IMR-90 (cell line): ENCODE measurements at regions not wholly inside any gene's neighbourhood (a gene's known extent, or its start where the extent isn't known, plus 50 kb on each side); places are given as distances from the start of the nearest gene placed in this dataset.

Experiments used
- BHLHE40 ChIP-seq: fragments of 150-350 bp; IDR thresholded peaks from 2 replicates; pipeline ENCODE4 v1.6.1; 2016; ENCODE audit warnings: mild to moderate bottlenecking, low read depth, low read length
- CEBPB ChIP-seq: IDR thresholded peaks from 2 replicates; pipeline ENCODE4 v1.6.1; 2012; ENCODE audit warnings: low read depth, low read length, improper control_type of control experiment
- CHD1 ChIP-seq: IDR thresholded peaks from 2 replicates; pipeline ENCODE4 v1.6.1; 2012; ENCODE audit warnings: low read depth, low read length, improper control_type of control experiment
- FOS ChIP-seq: fragments of 150-350 bp; IDR thresholded peaks from 2 replicates; pipeline ENCODE4 v1.6.1; 2016; ENCODE audit warnings: low read depth, low read length
- MAFK ChIP-seq: IDR thresholded peaks from 2 replicates; pipeline ENCODE4 v1.6.1; 2012; ENCODE audit warnings: low read depth, low read length, improper control_type of control experiment
- MXI1 ChIP-seq: IDR thresholded peaks from 2 replicates; pipeline ENCODE4 v1.6.1; 2012; ENCODE audit warnings: low read depth, mild to moderate bottlenecking, low read length, moderate library complexity, borderline replicate concordance
- NFE2L2 ChIP-seq: fragments of 150-350 bp; IDR thresholded peaks from 2 replicates; pipeline ENCODE4 v1.6.1; 2016; ENCODE audit warnings: low read depth, mild to moderate bottlenecking, low read length
- POLR2A ChIP-seq: IDR thresholded peaks from 2 replicates; pipeline ENCODE4 v1.6.1; 2012; ENCODE audit warnings: mild to moderate bottlenecking, low read depth, low read length
- RAD21 ChIP-seq: IDR thresholded peaks from 2 replicates; pipeline ENCODE4 v1.6.1; 2012; ENCODE audit warnings: low read length, improper control_type of control experiment
- RCOR1 ChIP-seq: IDR thresholded peaks from 2 replicates; pipeline ENCODE4 v1.6.1; 2012; ENCODE audit warnings: mild to moderate bottlenecking, low read length, improper control_type of control experiment; ENCODE audit not compliant: insufficient replicate concordance
- RFX5 ChIP-seq: IDR thresholded peaks from 2 replicates; pipeline ENCODE4 v1.8.0; 2012; ENCODE audit warnings: low read depth, mild to moderate bottlenecking, low read length, moderate library complexity
- SMC3 ChIP-seq: fragments of 150-350 bp; IDR thresholded peaks from 2 replicates; pipeline ENCODE4 v1.6.1; 2016; ENCODE audit warnings: low read depth, mild to moderate bottlenecking, antibody characterized with exemption, low read length, moderate library complexity
- TF ChIP-seq, protein P1 (sequence below): conservative IDR thresholded peaks from 2 replicates; pipeline ENCODE4 v1.5.1; 2012; ENCODE audit warnings: mild to moderate bottlenecking, low read depth, low read length, improper control_type of control experiment
- TF ChIP-seq, protein P2 (sequence below): fragments of 150-350 bp; IDR thresholded peaks from 2 replicates; pipeline ENCODE4 v1.6.1; 2017; ENCODE audit warnings: mild to moderate bottlenecking, antibody characterized with exemption, low read length, low read depth

DNA sequence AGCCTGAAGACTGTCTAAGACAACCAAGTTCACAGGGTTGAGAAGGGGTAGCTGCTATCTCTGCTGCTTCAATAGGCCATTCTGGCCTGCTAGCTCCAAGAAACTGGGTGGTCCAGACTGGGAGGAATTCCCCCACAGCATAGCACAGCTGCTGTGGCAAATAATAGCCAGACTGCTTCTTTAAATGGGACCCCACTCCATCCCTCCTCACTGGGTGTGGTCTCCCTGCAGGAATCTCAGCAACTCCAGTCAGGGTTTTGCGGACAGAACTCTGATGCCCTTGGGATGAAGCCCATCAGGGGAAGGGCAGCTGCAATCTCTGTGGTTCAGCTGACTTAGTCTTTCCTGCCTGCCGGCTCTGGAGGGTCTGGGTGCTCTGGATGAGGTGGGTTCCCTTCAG is 1018.6 kb upstream of the DIAPH2 start:
- TF ChIP-seq, protein P1, sequence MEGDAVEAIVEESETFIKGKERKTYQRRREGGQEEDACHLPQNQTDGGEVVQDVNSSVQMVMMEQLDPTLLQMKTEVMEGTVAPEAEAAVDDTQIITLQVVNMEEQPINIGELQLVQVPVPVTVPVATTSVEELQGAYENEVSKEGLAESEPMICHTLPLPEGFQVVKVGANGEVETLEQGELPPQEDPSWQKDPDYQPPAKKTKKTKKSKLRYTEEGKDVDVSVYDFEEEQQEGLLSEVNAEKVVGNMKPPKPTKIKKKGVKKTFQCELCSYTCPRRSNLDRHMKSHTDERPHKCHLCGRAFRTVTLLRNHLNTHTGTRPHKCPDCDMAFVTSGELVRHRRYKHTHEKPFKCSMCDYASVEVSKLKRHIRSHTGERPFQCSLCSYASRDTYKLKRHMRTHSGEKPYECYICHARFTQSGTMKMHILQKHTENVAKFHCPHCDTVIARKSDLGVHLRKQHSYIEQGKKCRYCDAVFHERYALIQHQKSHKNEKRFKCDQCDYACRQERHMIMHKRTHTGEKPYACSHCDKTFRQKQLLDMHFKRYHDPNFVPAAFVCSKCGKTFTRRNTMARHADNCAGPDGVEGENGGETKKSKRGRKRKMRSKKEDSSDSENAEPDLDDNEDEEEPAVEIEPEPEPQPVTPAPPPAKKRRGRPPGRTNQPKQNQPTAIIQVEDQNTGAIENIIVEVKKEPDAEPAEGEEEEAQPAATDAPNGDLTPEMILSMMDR = no peak
- TF ChIP-seq CHD1 (no peak), POLR2A (no peak), NFE2L2 (no peak), RFX5 (no peak), SMC3 (no peak), MXI1 (no peak), RAD21 (no peak), MAFK (no peak), CEBPB (no peak), RCOR1 (no peak), FOS (no peak), BHLHE40 (no peak)
- TF ChIP-seq, protein P2, sequence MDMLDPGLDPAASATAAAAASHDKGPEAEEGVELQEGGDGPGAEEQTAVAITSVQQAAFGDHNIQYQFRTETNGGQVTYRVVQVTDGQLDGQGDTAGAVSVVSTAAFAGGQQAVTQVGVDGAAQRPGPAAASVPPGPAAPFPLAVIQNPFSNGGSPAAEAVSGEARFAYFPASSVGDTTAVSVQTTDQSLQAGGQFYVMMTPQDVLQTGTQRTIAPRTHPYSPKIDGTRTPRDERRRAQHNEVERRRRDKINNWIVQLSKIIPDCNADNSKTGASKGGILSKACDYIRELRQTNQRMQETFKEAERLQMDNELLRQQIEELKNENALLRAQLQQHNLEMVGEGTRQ = no peak
